GM19395 (cell line): ENCODE measurements at regions not wholly inside any gene's neighbourhood (a gene's known extent, or its start where the extent isn't known, plus 50 kb on each side); places are given as distances from the start of the nearest gene placed in this dataset.
"Not testable (repeated sequence)": the region's sequence is repeated elsewhere in the genome, so short reads cannot be mapped to it uniquely, and the experiment has no call there.

Experiments
- ATAC-seq: cut with Tn5 transposase; IDR thresholded peaks from one replicate; pipeline ENCODE4 v1.9.1; 2021; ENCODE audit warnings: mild to moderate bottlenecking, moderate library complexity; ENCODE audit not compliant: unreplicated experiment

DNA sequence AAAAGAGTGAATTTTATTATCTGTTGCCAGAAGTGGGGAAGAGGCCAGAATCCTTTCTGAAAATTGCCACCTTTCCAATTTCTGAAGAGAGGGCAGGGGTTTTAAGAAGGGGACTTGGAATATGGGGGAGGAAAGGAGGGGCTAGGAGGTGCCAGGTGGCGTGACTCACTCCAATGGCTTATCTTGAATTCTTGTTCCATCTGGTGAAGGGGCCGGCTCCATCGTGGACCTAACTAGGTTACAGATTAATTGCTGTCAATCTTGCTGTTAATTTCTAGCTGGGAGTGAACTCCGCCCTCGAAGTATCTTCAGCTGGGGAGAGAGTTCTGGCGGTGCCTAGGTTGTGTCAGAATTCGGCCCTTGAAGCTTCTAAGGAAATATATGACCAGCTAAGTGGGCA is 138.7 kb downstream of the YTHDC2 start:
- ATAC-seq = no peak

DNA sequence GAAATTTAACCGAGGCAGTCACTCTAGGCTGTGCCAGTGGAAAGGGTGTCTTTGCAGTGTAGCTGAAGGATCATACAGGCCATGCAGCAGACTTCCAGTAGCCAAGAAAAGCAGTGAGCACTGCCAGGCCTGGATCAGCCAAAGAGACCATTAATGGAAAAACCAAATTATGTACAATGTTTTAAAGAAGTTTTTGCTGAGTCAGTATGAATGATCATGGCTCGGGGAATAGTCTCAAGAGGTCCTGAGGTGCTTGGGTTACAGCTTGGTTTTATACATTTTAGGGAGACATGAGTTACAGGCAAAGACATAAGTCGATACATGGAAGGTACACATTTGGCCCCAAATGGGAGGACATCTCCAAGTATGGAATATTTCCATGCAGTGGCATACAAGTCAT is 141.3 kb downstream of the YTHDC2 start:
- ATAC-seq = no peak

DNA sequence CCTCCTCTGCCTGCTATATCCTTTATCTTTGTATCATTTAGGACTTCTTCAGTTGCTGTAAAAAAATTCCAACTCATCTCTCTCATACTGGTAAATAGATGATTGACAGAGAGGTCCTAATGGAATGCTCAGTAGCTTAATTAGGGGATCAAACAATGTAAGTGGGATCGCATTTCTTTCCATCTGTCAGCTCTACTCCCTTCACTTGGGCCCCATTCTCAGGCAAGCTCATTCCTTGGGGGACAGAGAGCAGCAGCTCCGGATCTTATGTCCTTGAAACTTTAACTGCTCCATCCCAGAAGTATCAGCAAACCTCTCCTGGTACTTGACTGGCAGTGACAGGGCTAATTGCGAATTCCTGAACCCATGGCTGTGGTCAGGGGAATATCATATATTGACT is 146.7 kb downstream of the YTHDC2 start:
- no peak for ATAC-seq

DNA sequence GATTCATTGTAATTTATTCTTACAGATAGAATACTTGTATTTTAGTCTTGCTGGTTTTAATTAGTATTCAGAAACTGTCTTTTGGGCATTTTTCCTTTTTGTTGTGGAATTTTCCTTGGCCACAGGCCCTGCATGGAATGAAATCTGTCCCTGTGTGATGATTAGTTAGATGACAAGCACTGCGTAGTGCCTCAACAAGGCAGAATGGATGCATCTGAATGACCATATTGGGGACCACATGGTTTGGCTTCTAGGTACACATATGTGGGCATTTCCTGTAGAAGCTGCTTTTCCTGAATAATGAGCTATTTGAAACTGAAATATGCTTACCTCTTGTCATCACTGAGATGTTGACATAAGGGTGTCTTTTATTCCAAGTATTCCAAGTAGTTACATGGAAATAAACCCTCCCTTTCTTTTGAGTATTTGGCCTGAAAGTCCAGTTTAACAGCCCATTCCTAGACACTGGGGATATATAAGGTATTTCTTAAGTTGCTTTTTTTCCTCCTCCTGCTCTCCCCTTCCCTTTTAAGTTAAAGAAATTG is 147.3 kb downstream of the YTHDC2 start:
- no peak for ATAC-seq

DNA sequence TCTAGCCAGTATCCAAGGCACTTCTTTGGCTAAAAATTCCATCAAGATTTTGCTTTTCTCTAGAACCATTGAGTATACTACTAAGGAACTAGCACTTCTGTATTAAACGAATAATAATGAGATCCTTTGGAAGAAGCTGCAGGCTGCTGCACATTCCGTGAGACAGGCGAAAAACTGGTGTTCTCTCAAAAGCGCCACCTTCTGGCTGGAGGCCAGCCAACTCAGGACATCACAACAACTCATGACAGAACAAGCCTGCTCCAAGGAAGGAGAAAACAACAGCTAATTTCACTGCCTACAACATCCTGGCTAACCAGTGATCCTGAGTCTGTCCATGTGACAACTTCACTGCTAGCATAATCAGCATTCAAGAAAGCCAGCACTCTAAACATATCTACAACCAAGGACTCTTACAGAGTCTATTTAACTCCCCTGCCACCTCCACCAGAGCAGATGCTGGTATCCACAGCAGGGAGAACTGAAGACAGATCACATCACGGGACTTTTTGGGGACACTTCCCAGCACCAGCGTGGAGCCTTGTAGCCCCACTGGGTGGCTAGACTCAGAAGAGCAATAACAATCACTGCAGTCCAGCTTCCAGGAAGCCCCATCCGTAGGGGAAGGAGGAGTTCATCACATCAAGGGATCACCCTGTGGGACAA is 150.5 kb downstream of the YTHDC2 start:
- ATAC-seq = peak; percentile 63

DNA sequence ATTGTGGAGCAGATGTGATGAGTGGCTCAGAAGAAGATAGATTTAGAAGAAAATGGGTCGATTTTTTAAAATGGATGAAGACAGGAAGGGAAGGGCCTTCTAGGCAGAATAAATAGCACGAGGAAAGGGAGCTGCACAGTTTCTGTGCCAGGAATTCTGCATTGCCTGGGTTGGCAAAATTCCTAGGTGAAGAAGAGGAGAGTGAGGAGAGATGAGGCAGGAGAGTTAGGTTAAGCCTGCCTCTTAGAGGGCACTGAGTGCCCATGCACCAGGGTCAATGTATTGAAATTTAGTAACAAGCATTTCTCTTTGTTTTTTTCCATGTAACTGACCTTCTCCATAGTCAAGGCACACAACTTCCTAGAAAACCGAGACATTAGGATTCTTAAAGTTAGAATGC is 159.5 kb downstream of the YTHDC2 start:
- no peak for ATAC-seq

DNA sequence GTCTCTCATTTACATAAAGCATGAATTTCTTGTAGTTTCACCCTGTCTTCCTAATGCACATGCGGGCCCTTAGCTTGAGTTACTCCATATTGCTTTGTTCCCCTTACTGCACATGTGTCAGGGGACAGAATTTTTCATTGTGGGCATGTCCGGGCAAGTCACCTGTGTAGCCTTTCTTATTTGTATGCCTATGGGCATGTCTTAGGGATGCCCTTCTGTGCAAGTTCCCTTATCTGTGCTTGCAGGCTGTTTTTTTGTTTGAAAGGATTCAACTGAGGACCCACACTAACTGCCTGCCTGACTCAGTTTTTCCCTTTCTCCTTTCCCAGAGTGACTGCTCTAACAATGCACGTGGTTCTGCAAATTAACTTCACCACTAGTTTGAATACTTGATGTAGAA is 161.7 kb downstream of the YTHDC2 start:
- no peak for ATAC-seq

DNA sequence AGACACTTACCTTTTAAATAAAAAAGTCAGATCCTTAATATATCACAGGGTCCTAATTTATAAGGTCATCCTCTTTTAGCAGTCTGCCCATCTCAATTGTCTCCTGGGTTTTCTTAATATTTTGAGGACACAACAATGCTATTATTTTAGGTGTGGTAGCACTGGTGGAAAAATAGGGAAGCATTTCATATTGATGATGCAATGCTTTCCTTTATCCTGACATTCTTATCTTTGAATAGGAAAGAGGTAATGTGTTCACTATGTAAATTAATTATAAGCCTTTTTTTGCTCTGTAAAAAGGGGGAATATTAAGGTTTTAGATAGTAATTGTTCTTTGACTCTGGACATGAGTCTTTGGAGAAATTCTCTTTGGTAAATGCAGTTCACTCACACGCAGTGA is 164.7 kb downstream of the YTHDC2 start:
- ATAC-seq = no peak

DNA sequence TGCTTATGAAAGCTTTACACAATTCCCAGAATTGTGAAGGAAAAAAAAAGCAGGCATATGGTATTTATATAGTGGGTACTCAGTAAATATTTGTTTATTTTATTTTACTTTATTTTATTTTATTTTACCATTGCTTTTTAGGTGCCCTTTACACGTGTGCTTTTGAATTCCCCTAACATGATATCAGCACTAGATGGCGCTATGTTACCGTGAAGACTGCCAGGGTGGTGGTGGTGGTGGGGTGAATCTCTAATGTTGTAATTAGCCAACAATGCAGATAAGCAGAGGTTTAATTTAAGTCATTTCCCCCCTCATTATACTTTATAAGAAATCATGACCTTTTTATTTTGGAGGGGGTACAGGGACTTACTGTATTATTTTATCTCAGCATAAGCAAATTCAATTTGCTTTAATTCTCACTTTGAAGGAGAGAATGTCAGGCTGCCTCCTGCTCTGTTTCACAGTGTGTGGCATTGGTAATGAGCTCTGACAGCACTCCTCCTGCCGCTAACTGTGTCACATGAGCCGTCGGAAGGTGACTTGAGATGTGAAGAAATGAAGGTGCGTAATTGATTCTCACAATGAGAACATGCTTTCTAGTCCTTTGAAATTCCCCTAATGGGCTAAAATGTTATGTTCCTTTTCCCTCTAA is 165.6 kb downstream of the YTHDC2 start:
- ATAC-seq = peak; percentile 89

DNA sequence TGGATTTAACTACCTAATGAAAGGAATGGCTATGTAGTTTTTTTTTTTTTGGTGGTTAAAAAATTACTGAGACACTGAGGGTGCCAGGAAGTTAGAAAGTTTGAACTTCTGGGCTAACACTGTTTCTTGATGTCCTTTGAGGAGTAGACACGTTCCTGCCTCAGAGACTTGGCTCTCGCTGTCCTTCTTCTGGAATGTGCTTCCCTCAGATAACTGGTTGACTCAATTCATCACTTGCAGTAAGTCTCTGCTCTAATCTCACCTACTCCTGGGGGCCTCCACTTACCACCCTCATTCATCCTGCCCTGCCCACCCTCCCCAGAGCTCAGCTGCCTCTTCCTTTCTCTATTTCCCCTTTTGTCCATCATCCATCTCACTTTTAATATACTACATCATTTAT is 167.0 kb downstream of the YTHDC2 start:
- no peak for ATAC-seq

DNA sequence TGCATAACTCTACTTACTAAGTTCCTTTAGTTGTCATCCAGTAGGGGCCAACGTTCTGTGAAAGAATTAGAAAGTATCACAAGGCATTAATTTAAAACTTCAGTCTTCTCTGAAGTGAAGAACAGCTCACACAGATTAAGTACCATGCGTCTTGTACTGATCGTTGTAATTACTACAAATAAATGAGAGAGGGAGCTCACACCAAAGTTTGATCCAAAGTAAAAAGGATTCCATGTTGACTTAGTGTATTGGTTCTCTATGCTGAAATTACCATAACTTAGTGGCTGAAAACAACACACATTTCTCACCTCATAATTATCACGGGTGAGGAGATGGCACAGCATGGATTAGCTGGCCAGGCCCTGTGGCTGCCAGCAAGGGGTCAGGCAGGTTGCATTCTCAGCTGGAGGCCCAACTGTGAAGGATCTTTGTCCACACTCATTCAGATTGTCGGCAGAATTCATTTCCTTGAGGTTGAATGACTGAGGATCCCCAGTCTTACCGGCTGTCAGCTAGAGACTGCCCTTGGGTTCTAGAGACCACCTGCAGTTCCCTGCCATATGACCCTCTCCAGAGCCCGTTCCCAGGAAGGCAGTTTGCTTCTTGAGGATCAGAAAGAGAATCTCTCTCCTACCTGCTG is 169.1 kb downstream of the YTHDC2 start:
- no peak for ATAC-seq

DNA sequence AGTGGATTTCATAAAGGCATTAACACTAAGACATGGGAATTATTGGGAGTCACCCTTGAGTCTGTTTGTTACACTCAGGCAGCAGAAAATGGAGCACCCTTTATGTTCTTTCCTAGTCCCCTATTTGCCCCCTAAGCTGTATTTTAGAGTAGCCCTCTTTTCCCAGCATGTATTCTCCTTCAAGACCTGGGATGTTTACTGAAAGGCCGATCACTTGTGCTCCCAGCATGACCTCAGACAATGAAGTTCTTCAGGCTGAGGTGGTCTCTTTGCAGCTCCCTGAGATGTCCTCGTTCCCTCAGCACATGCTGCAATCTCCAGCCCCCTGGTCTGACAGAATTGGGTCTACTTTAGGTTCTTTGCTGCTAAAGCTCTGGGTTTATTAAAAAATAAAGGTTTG is 169.7 kb downstream of the YTHDC2 start:
- ATAC-seq = no peak

DNA sequence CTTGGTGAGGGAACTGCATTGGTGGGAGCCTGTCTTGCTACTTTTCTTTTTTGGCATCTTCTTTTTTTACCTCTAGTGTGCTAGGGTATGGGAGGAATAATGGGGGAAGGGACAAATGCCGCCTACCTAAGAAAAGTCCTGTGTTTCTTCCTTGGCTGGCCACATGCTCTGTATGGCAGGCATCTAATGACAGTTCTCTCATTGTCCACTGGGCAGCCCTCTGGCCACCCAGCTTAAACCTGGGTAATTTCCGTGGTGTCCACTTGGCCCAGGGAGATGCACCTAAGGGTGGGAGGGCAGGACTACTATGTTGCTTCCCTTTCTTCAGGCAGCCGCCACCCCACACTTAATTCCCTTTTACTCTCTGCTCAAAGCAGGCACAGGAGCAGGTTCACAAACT is 173.1 kb downstream of the YTHDC2 start:
- no peak for ATAC-seq

DNA sequence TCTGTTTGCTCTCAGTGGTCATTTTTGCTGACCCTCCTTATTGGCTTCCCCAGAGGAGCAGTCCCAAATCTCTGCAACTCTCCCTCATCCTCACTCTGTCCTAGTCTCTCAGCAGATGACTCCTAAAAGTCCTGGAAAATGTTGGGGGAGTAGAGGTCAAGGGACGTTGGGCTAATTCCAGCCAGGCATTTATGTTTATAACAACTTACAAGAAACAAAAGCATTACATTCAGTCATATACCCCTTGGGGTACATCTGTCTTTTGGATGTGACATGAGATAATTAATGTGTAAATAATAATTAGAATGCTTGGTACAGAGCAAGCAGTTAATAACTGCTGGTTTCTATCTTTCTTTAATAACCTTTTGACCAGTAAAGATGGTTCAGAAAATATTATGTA is 176.2 kb downstream of the YTHDC2 start:
- ATAC-seq = no peak

DNA sequence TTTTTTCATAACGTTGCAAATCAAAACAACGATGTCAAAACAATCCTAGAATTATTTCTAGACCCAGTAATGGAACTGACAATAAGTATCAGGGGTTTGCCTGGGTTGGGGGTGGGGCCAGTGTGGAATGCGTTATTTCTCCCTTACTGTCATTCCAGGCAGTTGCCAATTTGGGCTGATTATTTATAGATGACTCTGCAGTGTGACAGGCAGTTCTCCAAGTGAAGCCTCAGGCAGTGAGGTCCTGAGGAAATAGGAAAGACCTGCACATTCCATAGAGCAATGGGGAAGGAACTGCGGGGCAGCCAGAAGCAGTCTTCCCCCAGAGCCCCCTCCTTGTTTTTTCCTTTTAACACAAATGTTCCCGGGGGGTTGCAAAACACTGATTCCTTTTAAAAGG is 179.0 kb downstream of the YTHDC2 start:
- ATAC-seq = no peak

DNA sequence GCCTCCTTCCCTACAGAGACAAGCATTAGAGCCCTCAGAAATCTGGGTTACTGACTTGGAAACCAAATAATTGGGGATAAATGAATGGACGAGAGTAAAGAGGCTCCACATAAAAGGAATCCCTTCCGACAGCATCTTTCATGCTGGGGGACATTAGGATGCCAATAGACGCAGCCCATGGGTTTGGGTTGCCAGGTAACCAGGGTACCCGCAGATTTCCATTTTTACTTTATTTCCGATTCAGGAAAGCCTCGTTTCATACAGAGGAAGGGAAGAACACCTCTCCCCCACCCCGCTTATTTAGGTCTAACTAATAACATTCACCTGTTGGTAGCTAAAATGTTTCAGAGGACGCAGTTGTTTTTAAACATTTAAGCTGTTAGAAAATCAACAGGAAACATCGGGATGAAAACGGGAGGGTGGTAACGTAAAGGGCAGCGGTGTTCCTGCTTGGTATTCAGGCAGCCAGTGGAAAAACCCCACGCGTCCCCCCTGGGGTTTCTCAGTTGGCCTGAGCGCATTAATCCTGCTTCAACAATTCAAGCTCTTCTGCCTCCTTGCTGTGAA is 179.5 kb downstream of the YTHDC2 start:
- ATAC-seq = no peak

DNA sequence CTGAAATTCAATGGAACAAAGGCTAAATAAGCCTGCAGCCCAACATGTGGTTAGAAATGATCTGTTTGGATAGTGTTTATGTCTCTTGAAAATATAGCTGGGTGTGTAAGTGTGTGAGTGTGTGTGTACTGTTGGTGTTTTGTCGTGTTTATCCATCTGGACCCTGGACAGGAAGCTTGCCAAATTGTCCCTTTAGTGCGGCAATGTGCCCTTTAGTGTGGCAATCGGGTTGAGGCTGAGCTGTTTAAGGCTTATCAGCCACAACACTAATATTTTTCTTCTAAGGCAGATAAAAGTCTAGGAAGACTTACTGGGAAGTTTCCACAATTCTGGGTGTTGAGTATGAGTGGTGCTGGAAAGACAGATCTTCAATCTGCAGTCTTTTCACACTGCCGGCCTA is 180.2 kb downstream of the YTHDC2 start:
- no peak for ATAC-seq

DNA sequence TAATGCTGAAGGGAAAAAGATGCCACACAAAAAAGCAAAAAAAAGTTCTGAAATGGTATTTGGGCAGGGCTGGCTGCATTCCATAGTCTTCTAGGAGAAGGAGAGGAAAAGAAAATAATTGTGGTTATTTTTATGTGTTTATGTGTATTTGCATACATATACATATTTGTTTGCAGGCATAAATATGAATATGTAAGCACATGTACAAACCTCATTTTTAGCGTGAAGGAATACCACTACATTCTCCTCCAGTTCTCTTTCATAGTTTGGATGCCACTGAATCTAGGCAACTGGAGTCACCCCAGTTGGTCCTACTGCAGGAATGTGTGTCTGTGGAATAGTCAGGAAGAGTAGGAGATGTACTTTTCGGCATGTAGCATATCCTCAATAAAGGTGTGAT is 181.1 kb downstream of the YTHDC2 start:
- no peak for ATAC-seq

DNA sequence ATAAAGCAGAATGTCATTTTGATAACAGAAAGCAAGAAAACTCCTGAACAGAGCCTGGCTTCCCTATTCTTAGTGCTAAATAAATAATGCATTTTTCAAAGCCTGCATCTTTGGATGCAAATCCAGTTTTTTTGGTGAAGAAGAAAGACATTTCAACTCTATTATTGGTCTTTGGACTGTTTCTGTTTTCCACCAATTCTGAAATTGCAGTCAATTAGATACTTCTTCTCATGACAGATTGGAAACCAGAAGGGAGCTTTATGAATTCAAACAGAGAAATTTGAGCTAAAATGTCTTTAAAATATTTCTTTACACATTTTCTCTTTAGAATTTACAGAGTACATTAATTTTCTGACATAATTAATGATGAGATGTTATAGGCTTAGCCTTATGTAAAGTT is 189.8 kb downstream of the YTHDC2 start:
- ATAC-seq = no peak

DNA sequence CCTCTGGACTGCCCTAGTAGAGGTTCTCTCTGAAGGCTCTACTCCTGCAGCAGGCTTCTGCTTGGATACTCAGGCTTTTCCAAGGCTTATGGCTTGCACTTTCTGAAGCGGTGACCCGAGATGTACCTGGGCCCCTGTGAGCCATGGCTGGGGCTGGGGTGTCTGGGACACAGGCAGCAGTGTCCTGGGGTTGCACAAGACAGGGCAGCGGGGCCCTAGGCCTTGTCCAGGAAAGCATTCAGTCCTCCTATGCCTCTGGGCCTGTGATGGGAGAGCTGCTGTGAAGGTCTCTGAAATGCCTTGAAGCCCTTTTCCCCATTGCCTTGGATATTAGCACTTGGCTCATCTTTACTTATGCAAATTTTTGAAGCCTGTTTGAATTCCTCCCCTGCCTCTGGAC is 192.2 kb downstream of the YTHDC2 start:
- ATAC-seq = no peak

DNA sequence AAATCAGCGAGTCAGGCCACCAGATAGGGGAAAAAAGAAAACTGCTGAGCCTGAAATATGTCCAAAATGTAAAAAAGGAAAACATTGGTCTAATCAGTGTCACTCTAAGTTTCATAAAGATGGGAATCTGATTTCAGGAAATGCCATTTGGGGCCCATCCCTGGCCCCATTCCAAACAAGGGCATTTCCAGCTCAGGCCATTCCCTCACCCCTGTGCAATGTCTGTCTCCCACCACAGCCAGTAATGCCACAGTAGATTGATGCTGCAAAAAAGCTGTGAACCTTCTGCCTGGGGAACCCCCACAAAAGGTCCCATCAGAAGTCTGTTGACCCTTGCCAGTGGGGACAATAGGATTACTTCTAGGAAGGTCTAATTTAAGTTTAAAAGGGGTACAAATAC is 199.6 kb downstream of the YTHDC2 start:
- no peak for ATAC-seq

DNA sequence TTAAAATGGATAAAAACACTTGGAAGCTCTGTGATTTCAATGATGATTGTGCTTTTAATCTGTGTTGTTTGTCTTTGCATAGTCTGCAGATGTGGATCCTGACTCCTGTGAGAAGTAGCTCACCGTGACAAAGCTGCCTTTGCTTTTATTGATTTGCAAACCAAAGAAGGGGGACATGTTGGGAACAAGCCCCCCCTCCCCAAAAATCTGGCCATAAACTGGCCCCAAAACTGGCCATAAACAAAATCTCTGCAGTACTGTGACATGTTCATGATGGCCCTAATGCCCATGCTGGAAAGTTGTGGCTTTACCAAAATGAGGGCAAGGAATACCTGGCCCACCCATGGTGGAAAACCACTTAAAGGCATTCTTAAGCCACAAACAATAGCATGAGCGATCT is 202.4 kb downstream of the YTHDC2 start:
- ATAC-seq = not testable (repeated sequence)
